ENCODE measurements at regions not wholly inside any gene's neighbourhood (a gene's known extent, or its start where the extent isn't known, plus 50 kb on each side); places are given as distances from the start of the nearest gene placed in this dataset.

DNA sequence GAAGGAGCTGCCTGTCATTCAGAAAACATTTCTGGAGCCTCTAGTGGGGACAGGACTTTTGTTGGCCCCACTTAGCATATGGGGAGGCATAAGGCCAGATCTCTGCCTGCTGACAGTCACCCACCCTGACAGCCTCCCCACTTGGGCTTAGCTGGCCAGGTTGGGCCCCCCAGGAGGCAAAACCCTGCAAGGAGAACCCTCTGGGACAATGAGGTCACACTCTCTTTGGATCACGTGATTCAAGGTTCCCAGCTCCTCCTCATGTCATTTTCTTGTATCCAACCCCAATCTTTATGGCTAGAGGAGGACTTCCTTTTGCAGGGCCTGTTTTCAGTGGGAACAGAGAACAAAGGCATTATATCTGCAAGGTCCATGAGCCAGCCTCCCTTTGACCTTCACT is 60.0 kb downstream of the NAV1 start:
- Histone ChIP-seq H3K79me2 (replicated peaks; ENCODE audit: insufficient read depth) (no peaks in the 10 kb centered on the region), H3K27ac (ENCODE audit: low read depth) (no peak overlapping the region), H3F3A (replicated peaks; ENCODE audit: low read depth) (no peaks in the 10 kb centered on the region), H3K4me2 (no peak overlapping the region), H3K27me3 (ENCODE audit: insufficient read depth) (no peaks in the 10 kb centered on the region), H2AFZ (no peak overlapping the region), H3K4me1 (ENCODE audit: insufficient read depth) (peaks cover 6% of the 10 kb centered on the region; the same call in 1 of the 2 replicates), H3K4me3 (no peak overlapping the region), H3K36me3 (ENCODE audit: insufficient read depth) (no peaks in the 10 kb centered on the region), H3K9me2 (ENCODE audit: insufficient read depth) (no peaks in the 10 kb centered on the region), H4K20me1 (replicated peaks; ENCODE audit: insufficient read depth) (no peaks in the 10 kb centered on the region)
- no peaks in the 10 kb centered on the region for H3K9me3 Mint-ChIP-seq
- peaks cover 11% of the 10 kb centered on the region for H3K4me1 Mint-ChIP-seq
- ATAC-seq (no peak), DNase-seq (ENCODE audit: low spot score) (no peak)
- TF ChIP-seq, protein P1, sequence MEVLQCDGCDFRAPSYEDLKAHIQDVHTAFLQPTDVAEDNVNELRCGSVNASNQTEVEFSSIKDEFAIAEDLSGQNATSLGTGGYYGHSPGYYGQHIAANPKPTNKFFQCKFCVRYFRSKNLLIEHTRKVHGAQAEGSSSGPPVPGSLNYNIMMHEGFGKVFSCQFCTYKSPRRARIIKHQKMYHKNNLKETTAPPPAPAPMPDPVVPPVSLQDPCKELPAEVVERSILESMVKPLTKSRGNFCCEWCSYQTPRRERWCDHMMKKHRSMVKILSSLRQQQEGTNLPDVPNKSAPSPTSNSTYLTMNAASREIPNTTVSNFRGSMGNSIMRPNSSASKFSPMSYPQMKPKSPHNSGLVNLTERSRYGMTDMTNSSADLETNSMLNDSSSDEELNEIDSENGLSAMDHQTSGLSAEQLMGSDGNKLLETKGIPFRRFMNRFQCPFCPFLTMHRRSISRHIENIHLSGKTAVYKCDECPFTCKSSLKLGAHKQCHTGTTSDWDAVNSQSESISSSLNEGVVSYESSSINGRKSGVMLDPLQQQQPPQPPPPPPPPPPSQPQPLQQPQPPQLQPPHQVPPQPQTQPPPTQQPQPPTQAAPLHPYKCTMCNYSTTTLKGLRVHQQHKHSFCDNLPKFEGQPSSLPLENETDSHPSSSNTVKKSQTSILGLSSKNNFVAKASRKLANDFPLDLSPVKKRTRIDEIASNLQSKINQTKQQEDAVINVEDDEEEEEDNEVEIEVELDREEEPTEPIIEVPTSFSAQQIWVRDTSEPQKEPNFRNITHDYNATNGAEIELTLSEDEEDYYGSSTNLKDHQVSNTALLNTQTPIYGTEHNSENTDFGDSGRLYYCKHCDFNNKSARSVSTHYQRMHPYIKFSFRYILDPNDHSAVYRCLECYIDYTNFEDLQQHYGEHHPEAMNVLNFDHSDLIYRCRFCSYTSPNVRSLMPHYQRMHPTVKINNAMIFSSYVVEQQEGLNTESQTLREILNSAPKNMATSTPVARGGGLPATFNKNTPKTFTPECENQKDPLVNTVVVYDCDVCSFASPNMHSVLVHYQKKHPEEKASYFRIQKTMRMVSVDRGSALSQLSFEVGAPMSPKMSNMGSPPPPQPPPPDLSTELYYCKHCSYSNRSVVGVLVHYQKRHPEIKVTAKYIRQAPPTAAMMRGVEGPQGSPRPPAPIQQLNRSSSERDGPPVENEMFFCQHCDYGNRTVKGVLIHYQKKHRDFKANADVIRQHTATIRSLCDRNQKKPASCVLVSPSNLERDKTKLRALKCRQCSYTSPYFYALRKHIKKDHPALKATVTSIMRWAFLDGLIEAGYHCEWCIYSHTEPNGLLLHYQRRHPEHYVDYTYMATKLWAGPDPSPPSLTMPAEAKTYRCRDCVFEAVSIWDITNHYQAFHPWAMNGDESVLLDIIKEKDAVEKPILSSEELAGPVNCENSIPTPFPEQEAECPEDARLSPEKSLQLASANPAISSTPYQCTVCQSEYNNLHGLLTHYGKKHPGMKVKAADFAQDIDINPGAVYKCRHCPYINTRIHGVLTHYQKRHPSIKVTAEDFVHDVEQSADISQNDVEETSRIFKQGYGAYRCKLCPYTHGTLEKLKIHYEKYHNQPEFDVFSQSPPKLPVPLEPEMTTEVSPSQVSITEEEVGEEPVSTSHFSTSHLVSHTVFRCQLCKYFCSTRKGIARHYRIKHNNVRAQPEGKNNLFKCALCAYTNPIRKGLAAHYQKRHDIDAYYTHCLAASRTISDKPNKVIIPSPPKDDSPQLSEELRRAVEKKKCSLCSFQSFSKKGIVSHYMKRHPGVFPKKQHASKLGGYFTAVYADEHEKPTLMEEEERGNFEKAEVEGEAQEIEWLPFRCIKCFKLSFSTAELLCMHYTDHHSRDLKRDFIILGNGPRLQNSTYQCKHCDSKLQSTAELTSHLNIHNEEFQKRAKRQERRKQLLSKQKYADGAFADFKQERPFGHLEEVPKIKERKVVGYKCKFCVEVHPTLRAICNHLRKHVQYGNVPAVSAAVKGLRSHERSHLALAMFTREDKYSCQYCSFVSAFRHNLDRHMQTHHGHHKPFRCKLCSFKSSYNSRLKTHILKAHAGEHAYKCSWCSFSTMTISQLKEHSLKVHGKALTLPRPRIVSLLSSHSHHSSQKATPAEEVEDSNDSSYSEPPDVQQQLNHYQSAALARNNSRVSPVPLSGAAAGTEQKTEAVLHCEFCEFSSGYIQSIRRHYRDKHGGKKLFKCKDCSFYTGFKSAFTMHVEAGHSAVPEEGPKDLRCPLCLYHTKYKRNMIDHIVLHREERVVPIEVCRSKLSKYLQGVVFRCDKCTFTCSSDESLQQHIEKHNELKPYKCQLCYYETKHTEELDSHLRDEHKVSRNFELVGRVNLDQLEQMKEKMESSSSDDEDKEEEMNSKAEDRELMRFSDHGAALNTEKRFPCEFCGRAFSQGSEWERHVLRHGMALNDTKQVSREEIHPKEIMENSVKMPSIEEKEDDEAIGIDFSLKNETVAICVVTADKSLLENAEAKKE (CRISPR knock-in tag; IDR thresholded peaks at IDR 0.05) = no peak
- TF ChIP-seq, protein P2, sequence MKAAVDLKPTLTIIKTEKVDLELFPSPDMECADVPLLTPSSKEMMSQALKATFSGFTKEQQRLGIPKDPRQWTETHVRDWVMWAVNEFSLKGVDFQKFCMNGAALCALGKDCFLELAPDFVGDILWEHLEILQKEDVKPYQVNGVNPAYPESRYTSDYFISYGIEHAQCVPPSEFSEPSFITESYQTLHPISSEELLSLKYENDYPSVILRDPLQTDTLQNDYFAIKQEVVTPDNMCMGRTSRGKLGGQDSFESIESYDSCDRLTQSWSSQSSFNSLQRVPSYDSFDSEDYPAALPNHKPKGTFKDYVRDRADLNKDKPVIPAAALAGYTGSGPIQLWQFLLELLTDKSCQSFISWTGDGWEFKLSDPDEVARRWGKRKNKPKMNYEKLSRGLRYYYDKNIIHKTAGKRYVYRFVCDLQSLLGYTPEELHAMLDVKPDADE (IDR thresholded peaks at IDR 0.05) = no peak
- no peak for TF ChIP-seq JUNB (IDR thresholded peaks at IDR 0.05; ENCODE audit: unreplicated experiment)
- TF ChIP-seq, protein P3, sequence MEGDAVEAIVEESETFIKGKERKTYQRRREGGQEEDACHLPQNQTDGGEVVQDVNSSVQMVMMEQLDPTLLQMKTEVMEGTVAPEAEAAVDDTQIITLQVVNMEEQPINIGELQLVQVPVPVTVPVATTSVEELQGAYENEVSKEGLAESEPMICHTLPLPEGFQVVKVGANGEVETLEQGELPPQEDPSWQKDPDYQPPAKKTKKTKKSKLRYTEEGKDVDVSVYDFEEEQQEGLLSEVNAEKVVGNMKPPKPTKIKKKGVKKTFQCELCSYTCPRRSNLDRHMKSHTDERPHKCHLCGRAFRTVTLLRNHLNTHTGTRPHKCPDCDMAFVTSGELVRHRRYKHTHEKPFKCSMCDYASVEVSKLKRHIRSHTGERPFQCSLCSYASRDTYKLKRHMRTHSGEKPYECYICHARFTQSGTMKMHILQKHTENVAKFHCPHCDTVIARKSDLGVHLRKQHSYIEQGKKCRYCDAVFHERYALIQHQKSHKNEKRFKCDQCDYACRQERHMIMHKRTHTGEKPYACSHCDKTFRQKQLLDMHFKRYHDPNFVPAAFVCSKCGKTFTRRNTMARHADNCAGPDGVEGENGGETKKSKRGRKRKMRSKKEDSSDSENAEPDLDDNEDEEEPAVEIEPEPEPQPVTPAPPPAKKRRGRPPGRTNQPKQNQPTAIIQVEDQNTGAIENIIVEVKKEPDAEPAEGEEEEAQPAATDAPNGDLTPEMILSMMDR (conservative IDR thresholded peaks at IDR 0.05; ENCODE audit: low read depth in 2 of 2) = no peak
- no peak for TF ChIP-seq EZH2phosphoT487 (IDR thresholded peaks at IDR 0.05; ENCODE audit: unreplicated experiment)
- no peak for TF ChIP-seq ZNF331 (CRISPR knock-in tag; IDR thresholded peaks at IDR 0.05; ENCODE audit: low read depth)
- H3K27ac Mint-ChIP-seq = no peak overlapping the region
- no peak overlapping the region for H3K4me3 Mint-ChIP-seq
- H3K36me3 Mint-ChIP-seq (ENCODE audit: low read depth) = no peaks in the 10 kb centered on the region
- H3K27me3 Mint-ChIP-seq (ENCODE audit: insufficient read depth, low read depth, poor library complexity) = peaks cover 17% of the 10 kb centered on the region
